Nucleus accumbens (tissue), 56 donors: ENCODE measurements at regions not wholly inside any gene's neighbourhood (a gene's known extent, or its start where the extent isn't known, plus 50 kb on each side); places are given as distances from the start of the nearest gene placed in this dataset.
"Not testable (repeated sequence)": the region's sequence is repeated elsewhere in the genome, so short reads cannot be mapped to it uniquely, and the experiment has no call there.

Experiments used
- DNase-seq, 56 donors: peaks; one replicate each; lab custom pipeline; 2025; lab: John Stamatoyannopoulos, UW

- DNase-seq = not testable (repeated sequence)
These were observed 109.6 kb upstream of the POMZP3 start for GRCh38 chr7:76736724-76737123.

- DNase-seq = not testable (repeated sequence)
These were observed 109.0 kb upstream of the POMZP3 start for GRCh38 chr7:76736091-76736490.

GRCh38 chr7:76735668-76736067 lies 108.6 kb upstream of the POMZP3 start:
- not testable (repeated sequence) for DNase-seq

- not testable (repeated sequence) for DNase-seq
These were observed 101.5 kb upstream of the POMZP3 start for GRCh38 chr7:76728571-76728974.

- not testable (repeated sequence) for DNase-seq
These were observed 96.8 kb upstream of the POMZP3 start for GRCh38 chr7:76723928-76724327.

- DNase-seq = not testable (repeated sequence)
These were observed 89.5 kb upstream of the POMZP3 start for GRCh38 chr7:76716551-76716950.

GRCh38 chr7:76712926-76713325 lies 85.8 kb upstream of the POMZP3 start:
- DNase-seq = not testable (repeated sequence)

GRCh38 chr7:76711648-76712047 lies 84.6 kb upstream of the POMZP3 start:
- DNase-seq = not testable (repeated sequence)

GRCh38 chr7:76709703-76710102 lies 82.6 kb upstream of the POMZP3 start:
- not testable (repeated sequence) for DNase-seq

GRCh38 chr7:76708446-76708845 lies 81.4 kb upstream of the POMZP3 start:
- DNase-seq = not testable (repeated sequence)

- DNase-seq = not testable (repeated sequence)
These were observed 76.7 kb upstream of the POMZP3 start for GRCh38 chr7:76703815-76704214.

- DNase-seq = not testable (repeated sequence)
These were observed 59.2 kb upstream of the POMZP3 start for GRCh38 chr7:76686277-76686676.

GRCh38 chr7:76684737-76685136 lies 57.7 kb upstream of the POMZP3 start:
- not testable (repeated sequence) for DNase-seq

GRCh38 chr7:76683631-76684030 lies 56.6 kb upstream of the POMZP3 start:
- not testable (repeated sequence) for DNase-seq

GRCh38 chr7:76681810-76682209 lies 54.7 kb upstream of the POMZP3 start:
- peak in 5 of 56 donors; percentile 2 to 10 (median 3) for DNase-seq

GRCh38 chr7:76679174-76679573 lies 52.1 kb upstream of the POMZP3 start:
- DNase-seq = not testable (repeated sequence)

GRCh38 chr7:76678500-76678899 lies 51.4 kb upstream of the POMZP3 start:
- not testable (repeated sequence) for DNase-seq

- DNase-seq = not testable (repeated sequence)
These were observed 49.8 kb upstream of the POMZP3 start for GRCh38 chr7:76676890-76677289.
